ENCODE measurements at regions not wholly inside any gene's neighbourhood (a gene's known extent, or its start where the extent isn't known, plus 50 kb on each side); places are given as distances from the start of the nearest gene placed in this dataset.

- DNase-seq: no peak
- Mint-ChIP-seq H3K4me3 (peak overlapping the region; percentile 43), H3K9me3 (no peaks in the 10 kb centered on the region), H3K36me3 (no peaks in the 10 kb centered on the region), H3K4me1 (peaks cover 7 to 30% of the 10 kb centered on the region in 2 donors), H3K27ac (no peak overlapping the region), H3K27me3 (ENCODE audit: low read depth in 2 of 2) (peaks cover 43% of the 10 kb centered on the region in 2 donors)
- Histone ChIP-seq H3K4me3 (ENCODE audit: low read length) (no peak overlapping the region), H3K9me3 (ENCODE audit: control insufficient read depth, insufficient read depth, low read length) (no peaks in the 10 kb centered on the region), H3K4me1 (ENCODE audit: control insufficient read depth, insufficient read depth, low read length) (peaks cover 26% of the 10 kb centered on the region), H3K36me3 (ENCODE audit: control insufficient read depth, insufficient read depth, low read length) (no peaks in the 10 kb centered on the region), H3K27me3 (ENCODE audit: control insufficient read depth, insufficient read depth, low read length) (peaks cover 8% of the 10 kb centered on the region), H3K27ac (ENCODE audit: low read length) (no peak overlapping the region)
- WGBS (ENCODE audit: insufficient coverage): 91% methylated on average over 8 of the region's 8 CpGs
- TF ChIP-seq CTCF (IDR thresholded peaks at IDR 0.05): no peak
- ATAC-seq: no peak
- intact Hi-C loops (cut with micrococcal nuclease): no loop called here
Observed at GRCh38 chr14:101078170-101078891, 174.8 kb upstream of the RTL1 start.

- Histone ChIP-seq H3K27me3 (ENCODE audit: control insufficient read depth, insufficient read depth, low read length) (peaks cover 8% of the 10 kb centered on the region), H3K27ac (ENCODE audit: low read length) (no peak overlapping the region), H3K4me3 (ENCODE audit: low read length) (no peak overlapping the region), H3K9me3 (ENCODE audit: control insufficient read depth, insufficient read depth, low read length) (no peaks in the 10 kb centered on the region), H3K4me1 (ENCODE audit: control insufficient read depth, insufficient read depth, low read length) (peaks cover 26% of the 10 kb centered on the region), H3K36me3 (ENCODE audit: control insufficient read depth, insufficient read depth, low read length) (no peaks in the 10 kb centered on the region)
- intact Hi-C loops (cut with micrococcal nuclease): no loop called here
- Mint-ChIP-seq H3K27me3 (ENCODE audit: low read depth in 2 of 2) (peaks cover 43% of the 10 kb centered on the region in 2 donors), H3K9me3 (no peaks in the 10 kb centered on the region), H3K36me3 (no peaks in the 10 kb centered on the region), H3K27ac (no peak overlapping the region), H3K4me3 (no peak overlapping the region), H3K4me1 (peaks cover 7 to 30% of the 10 kb centered on the region in 2 donors)
- ATAC-seq: no peak
- 80% methylated on average over 5 of the region's 9 CpGs for WGBS (ENCODE audit: insufficient coverage)
- peak in 1 of 2 donors; percentile 6 for DNase-seq
- TF ChIP-seq CTCF (IDR thresholded peaks at IDR 0.05): no peak
Observed at GRCh38 chr14:101078892-101079221, 175.3 kb upstream of the RTL1 start.

GRCh38 chr14:101080922-101081593 lies 177.5 kb upstream of the RTL1 start:
- Histone ChIP-seq H3K4me1 (ENCODE audit: control insufficient read depth, insufficient read depth, low read length) (peaks cover 17% of the 10 kb centered on the region), H3K27me3 (ENCODE audit: control insufficient read depth, insufficient read depth, low read length) (peaks cover 8% of the 10 kb centered on the region), H3K36me3 (ENCODE audit: control insufficient read depth, insufficient read depth, low read length) (no peaks in the 10 kb centered on the region), H3K4me3 (ENCODE audit: low read length) (no peak overlapping the region), H3K27ac (ENCODE audit: low read length) (no peak overlapping the region), H3K9me3 (ENCODE audit: control insufficient read depth, insufficient read depth, low read length) (no peaks in the 10 kb centered on the region)
- DNase-seq (no peak), ATAC-seq (no peak)
- no peak overlapping the region for H3K4me3 Mint-ChIP-seq
- H3K27ac Mint-ChIP-seq: no peak overlapping the region
- no peak for TF ChIP-seq CTCF (IDR thresholded peaks at IDR 0.05)
- 94% methylated on average over 1 of the region's 2 CpGs for WGBS (ENCODE audit: insufficient coverage)
- intact Hi-C loops (cut with micrococcal nuclease): no loop called here
- no peaks in the 10 kb centered on the region for H3K36me3 Mint-ChIP-seq
- peaks cover 0 to 3% of the 10 kb centered on the region in 2 donors for H3K9me3 Mint-ChIP-seq
- H3K4me1 Mint-ChIP-seq: peaks cover 7 to 13% of the 10 kb centered on the region in 2 donors
- H3K27me3 Mint-ChIP-seq (ENCODE audit: low read depth in 2 of 2): peaks cover 41 to 47% of the 10 kb centered on the region in 2 donors
